ENCODE measurements at regions not wholly inside any gene's neighbourhood (a gene's known extent, or its start where the extent isn't known, plus 50 kb on each side); places are given as distances from the start of the nearest gene placed in this dataset.
A peak's percentile ranks its signal among the peaks of the same experiment; 100 is the strongest.

- TF ChIP-seq, protein P1, sequence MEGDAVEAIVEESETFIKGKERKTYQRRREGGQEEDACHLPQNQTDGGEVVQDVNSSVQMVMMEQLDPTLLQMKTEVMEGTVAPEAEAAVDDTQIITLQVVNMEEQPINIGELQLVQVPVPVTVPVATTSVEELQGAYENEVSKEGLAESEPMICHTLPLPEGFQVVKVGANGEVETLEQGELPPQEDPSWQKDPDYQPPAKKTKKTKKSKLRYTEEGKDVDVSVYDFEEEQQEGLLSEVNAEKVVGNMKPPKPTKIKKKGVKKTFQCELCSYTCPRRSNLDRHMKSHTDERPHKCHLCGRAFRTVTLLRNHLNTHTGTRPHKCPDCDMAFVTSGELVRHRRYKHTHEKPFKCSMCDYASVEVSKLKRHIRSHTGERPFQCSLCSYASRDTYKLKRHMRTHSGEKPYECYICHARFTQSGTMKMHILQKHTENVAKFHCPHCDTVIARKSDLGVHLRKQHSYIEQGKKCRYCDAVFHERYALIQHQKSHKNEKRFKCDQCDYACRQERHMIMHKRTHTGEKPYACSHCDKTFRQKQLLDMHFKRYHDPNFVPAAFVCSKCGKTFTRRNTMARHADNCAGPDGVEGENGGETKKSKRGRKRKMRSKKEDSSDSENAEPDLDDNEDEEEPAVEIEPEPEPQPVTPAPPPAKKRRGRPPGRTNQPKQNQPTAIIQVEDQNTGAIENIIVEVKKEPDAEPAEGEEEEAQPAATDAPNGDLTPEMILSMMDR (IDR thresholded peaks at IDR 0.05; ENCODE audit: insufficient read depth, low read depth, low read length), result no peak
- H3K4me3 ChIP-seq (ENCODE audit: low read depth, low read length), result no peak overlapping the region
- DNase-seq (ENCODE audit: low read depth), result peak; percentile 39
Measured at GRCh38 chr3:194857469-194858113, 171.9 kb downstream of the FAM43A start.

DNA sequence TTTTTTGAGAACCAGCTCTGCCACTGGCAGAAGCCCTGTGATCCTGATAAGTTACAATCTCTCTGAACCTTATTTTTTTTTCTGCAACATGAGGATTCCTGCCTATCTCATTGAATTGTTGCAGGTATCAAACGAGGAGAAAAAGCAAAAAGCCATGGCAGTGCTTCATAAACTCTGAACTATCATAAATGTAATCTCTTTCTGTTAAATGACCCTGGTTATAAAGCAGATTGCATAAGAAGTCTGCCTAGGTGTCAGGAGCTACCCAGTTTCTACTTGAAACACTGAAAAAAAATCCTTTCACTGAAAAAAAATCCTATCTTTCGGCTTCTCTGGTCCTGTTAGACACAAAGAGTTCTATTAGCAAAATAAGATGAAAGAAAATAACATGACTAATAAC lies 172.7 kb downstream of the FAM43A start:
- no peak overlapping the region for H3K4me3 ChIP-seq (ENCODE audit: low read depth, low read length)
- TF ChIP-seq, protein P1 (IDR thresholded peaks at IDR 0.05; ENCODE audit: insufficient read depth, low read depth, low read length), result no peak
- DNase-seq (ENCODE audit: low read depth), result no peak

- TF ChIP-seq, protein P1 (IDR thresholded peaks at IDR 0.05; ENCODE audit: insufficient read depth, low read depth, low read length), result no peak
- DNase-seq (ENCODE audit: low read depth), result no peak
- no peak overlapping the region for H3K4me3 ChIP-seq (ENCODE audit: low read depth, low read length)
Measured at GRCh38 chr3:194860725-194861124, 175.0 kb downstream of the FAM43A start.

- H3K4me3 ChIP-seq (ENCODE audit: low read depth, low read length), result no peak overlapping the region
- TF ChIP-seq, protein P1 (IDR thresholded peaks at IDR 0.05; ENCODE audit: insufficient read depth, low read depth, low read length), result no peak
- no peak for DNase-seq (ENCODE audit: low read depth)
Measured at GRCh38 chr3:194861375-194861774, 175.7 kb downstream of the FAM43A start.

- TF ChIP-seq, protein P1 (IDR thresholded peaks at IDR 0.05; ENCODE audit: insufficient read depth, low read depth, low read length), result no peak
- no peak overlapping the region for H3K4me3 ChIP-seq (ENCODE audit: low read depth, low read length)
- no peak for DNase-seq (ENCODE audit: low read depth)
Measured at GRCh38 chr3:194865061-194865460, 179.4 kb downstream of the FAM43A start.

- DNase-seq (ENCODE audit: low read depth), result no peak
- TF ChIP-seq, protein P1 (IDR thresholded peaks at IDR 0.05; ENCODE audit: insufficient read depth, low read depth, low read length), result no peak
- H3K4me3 ChIP-seq (ENCODE audit: low read depth, low read length), result no peak overlapping the region
Measured at GRCh38 chr3:194865615-194866014, 179.9 kb downstream of the FAM43A start.

DNA sequence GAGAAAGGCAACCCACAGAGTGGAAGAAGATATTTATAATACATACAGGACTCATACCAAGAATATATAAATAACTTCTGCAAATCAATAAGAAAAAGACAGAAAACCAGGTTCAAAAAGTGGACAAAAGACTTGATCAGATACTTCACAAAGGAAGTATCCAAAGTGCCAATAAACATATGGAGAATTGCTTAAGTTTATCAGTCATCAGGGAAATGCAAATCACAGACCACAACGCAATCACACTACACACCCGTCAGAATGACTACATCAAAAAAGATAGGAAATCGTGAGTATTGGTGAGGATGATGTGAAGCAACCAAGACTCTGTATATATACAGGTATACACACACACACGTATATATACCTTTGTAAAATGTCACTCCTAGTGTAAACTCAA lies 180.6 kb downstream of the FAM43A start:
- TF ChIP-seq, protein P1 (IDR thresholded peaks at IDR 0.05; ENCODE audit: insufficient read depth, low read depth, low read length), result no peak
- no peak overlapping the region for H3K4me3 ChIP-seq (ENCODE audit: low read depth, low read length)
- DNase-seq (ENCODE audit: low read depth), result no peak
